ENCODE measurements at regions not wholly inside any gene's neighbourhood (a gene's known extent, or its start where the extent isn't known, plus 50 kb on each side); places are given as distances from the start of the nearest gene placed in this dataset.

DNA sequence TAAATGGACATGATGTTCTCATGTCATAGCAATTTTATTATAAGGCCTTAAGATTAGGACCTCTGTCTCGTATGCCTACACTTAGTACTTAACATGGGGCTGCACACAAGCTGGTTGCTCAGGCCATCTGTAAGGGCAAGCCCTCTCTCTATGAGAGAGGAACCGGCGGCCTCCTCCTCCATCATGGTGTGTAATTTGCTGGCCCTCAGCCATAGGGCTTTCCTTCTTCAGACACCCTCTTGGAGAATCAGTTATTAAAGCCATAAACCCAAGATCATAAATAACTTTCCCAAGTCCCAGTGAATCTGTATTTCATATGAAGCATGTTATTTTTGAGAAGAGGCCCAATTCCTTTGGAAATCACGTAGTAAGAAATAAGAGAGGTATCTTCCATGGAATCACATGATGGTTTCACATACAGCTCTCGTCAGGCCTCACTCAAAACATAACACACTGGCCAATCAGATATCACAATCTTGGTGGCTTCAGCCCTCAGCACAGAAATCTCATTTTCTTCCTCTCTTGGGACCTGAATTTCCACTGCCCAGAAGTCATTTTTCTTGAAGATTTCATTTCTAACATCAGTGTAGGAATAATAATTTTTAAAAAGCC lies 92.6 kb downstream of the RDH14 start:
- Mint-ChIP-seq H3K27me3 (peaks cover under 1 to 32% (median 25%) of the 10 kb centered on the region in 5 donors), H3K27ac (no peak overlapping the region), H3K4me1 (no peaks in the 10 kb centered on the region), H3K4me3 (no peak overlapping the region), H3K36me3 (no peaks in the 10 kb centered on the region), H3K9me3 (peaks cover 0 to 2% (median 0%) of the 10 kb centered on the region in 11 donors)
- no peaks in the 10 kb centered on the region for H3K36me3 ChIP-seq (ENCODE audit: control insufficient read depth in 2 of 3, insufficient read depth in 3 of 3, low read length in 3 of 3)
- H3K27me3 ChIP-seq (ENCODE audit: control insufficient read depth in 2 of 2, insufficient read depth in 2 of 2, low read length in 2 of 2): no peaks in the 10 kb centered on the region
- no peaks in the 10 kb centered on the region for H3K4me1 ChIP-seq (ENCODE audit: control insufficient read depth in 2 of 2, insufficient read depth in 2 of 2, low read length in 2 of 2)
- ChIA-PET POLR2A (no interaction called here), CTCF (no interaction called here)
- intact Hi-C loops (cut with micrococcal nuclease): no loop called here
- DNase-seq (no peak), ATAC-seq (no peak)
- H3K27ac ChIP-seq (ENCODE audit: low read depth, low read length): no peak overlapping the region
- no peaks in the 10 kb centered on the region for H3K9me3 ChIP-seq (ENCODE audit: control insufficient read depth in 2 of 3, low read length in 3 of 3)
- no peak overlapping the region for H3K4me3 ChIP-seq (ENCODE audit: low read length)

DNA sequence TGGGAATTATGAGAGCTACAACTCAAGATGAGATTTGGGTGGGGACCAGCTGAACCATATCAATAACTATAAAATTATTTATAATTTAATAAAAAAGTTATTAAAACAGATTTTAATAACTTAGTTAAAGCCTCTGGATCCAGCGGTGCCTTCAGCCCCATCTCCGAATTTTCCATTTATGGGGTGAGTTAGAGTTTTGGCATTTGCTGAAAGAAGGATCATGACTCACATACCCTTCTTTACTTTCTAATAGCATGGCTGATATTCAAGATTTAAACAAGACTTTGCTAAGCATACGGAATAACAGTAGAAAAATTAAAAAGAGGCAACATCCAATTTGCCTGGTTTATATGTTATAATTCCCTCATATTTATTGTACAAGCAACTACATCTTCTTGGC lies 94.5 kb downstream of the RDH14 start:
- no peaks in the 10 kb centered on the region for H3K36me3 Mint-ChIP-seq
- peaks cover 4 to 42% (median 29%) of the 10 kb centered on the region in 5 donors for H3K27me3 Mint-ChIP-seq
- Histone ChIP-seq H3K27ac (ENCODE audit: low read depth, low read length) (no peak overlapping the region), H3K27me3 (ENCODE audit: control insufficient read depth in 2 of 2, insufficient read depth in 2 of 2, low read length in 2 of 2) (no peaks in the 10 kb centered on the region), H3K9me3 (ENCODE audit: control insufficient read depth in 2 of 3, low read length in 3 of 3) (no peaks in the 10 kb centered on the region), H3K4me3 (ENCODE audit: low read length) (no peak overlapping the region), H3K36me3 (ENCODE audit: control insufficient read depth in 2 of 3, insufficient read depth in 3 of 3, low read length in 3 of 3) (no peaks in the 10 kb centered on the region), H3K4me1 (ENCODE audit: control insufficient read depth in 2 of 2, insufficient read depth in 2 of 2, low read length in 2 of 2) (no peaks in the 10 kb centered on the region)
- intact Hi-C loops (cut with micrococcal nuclease): no loop called here
- H3K27ac Mint-ChIP-seq: no peak overlapping the region
- ChIA-PET CTCF (no interaction called here), POLR2A (no interaction called here)
- H3K9me3 Mint-ChIP-seq: peaks cover 0 to 4% (median 0%) of the 10 kb centered on the region in 11 donors
- no peak for DNase-seq
- no peak overlapping the region for H3K4me3 Mint-ChIP-seq
- ATAC-seq: no peak
- H3K4me1 Mint-ChIP-seq: no peaks in the 10 kb centered on the region

DNA sequence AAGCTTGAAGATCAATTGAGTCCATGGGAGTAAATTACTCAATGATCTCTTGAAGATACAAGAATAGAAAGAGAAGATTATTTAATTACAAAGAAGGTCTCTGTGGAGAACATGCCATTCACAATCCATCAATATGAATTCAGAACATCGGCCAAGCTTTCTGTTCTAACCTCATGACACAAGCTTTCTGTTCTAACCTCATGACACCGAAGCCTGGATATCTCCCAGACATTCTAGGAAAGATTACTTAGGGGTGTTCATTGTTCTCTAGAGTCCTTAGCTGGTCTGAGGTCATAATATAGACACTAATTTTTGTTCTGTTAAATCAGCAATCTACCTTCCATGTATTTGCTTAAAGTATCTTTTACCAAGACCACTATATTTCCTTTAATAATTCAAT lies 95.5 kb downstream of the RDH14 start:
- intact Hi-C loops (cut with micrococcal nuclease): no loop called here
- Histone ChIP-seq H3K27ac (ENCODE audit: low read depth, low read length) (no peak overlapping the region), H3K36me3 (ENCODE audit: control insufficient read depth in 2 of 3, insufficient read depth in 3 of 3, low read length in 3 of 3) (no peaks in the 10 kb centered on the region), H3K4me1 (ENCODE audit: control insufficient read depth in 2 of 2, insufficient read depth in 2 of 2, low read length in 2 of 2) (no peaks in the 10 kb centered on the region), H3K4me3 (ENCODE audit: low read length) (no peak overlapping the region), H3K9me3 (ENCODE audit: control insufficient read depth in 2 of 3, low read length in 3 of 3) (no peaks in the 10 kb centered on the region), H3K27me3 (ENCODE audit: control insufficient read depth in 2 of 2, insufficient read depth in 2 of 2, low read length in 2 of 2) (no peaks in the 10 kb centered on the region)
- Mint-ChIP-seq H3K9me3 (peaks cover 0 to 4% (median 1%) of the 10 kb centered on the region in 11 donors), H3K27me3 (peaks cover 4 to 47% (median 30%) of the 10 kb centered on the region in 5 donors), H3K4me1 (no peaks in the 10 kb centered on the region), H3K36me3 (no peaks in the 10 kb centered on the region), H3K4me3 (no peak overlapping the region), H3K27ac (no peak overlapping the region)
- CTCF ChIA-PET: no interaction called here
- POLR2A ChIA-PET: no interaction called here
- ATAC-seq: no peak
- DNase-seq: no peak

DNA sequence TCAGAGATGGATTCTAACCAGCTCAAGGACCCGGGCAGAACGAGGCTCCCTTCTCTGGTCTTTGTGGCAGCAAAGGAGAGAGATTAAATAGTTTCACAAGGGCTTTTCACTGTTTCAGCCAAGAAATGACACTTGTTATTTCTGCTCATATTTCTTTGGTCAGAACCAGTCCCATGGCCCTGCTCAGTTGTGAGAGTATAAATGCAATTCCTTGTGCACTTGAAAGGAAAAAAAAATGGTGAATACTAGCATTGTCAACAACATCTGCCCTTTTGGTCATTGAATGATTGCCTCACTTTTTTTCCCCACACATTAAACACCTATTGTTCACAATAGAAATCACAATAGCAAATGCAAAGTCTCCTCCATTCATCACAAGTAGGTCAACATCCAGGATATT lies 104.4 kb downstream of the RDH14 start:
- ChIA-PET CTCF (no interaction called here), POLR2A (no interaction called here)
- no peaks in the 10 kb centered on the region for H3K36me3 Mint-ChIP-seq
- no peak for ATAC-seq
- H3K4me3 Mint-ChIP-seq: no peak overlapping the region
- no peaks in the 10 kb centered on the region for H3K4me1 Mint-ChIP-seq
- H3K4me3 ChIP-seq (ENCODE audit: low read length): no peak overlapping the region
- no peaks in the 10 kb centered on the region for H3K36me3 ChIP-seq (ENCODE audit: control insufficient read depth in 2 of 3, insufficient read depth in 3 of 3, low read length in 3 of 3)
- no peaks in the 10 kb centered on the region for H3K27me3 ChIP-seq (ENCODE audit: control insufficient read depth in 2 of 2, insufficient read depth in 2 of 2, low read length in 2 of 2)
- no peak overlapping the region for H3K27ac ChIP-seq (ENCODE audit: low read depth, low read length)
- intact Hi-C loops (cut with micrococcal nuclease): no loop called here
- peaks cover 0 to 9% (median 3%) of the 10 kb centered on the region in 11 donors for H3K9me3 Mint-ChIP-seq
- H3K9me3 ChIP-seq (ENCODE audit: control insufficient read depth in 2 of 3, low read length in 3 of 3): no peaks in the 10 kb centered on the region
- H3K27ac Mint-ChIP-seq: no peak overlapping the region
- no peaks in the 10 kb centered on the region for H3K4me1 ChIP-seq (ENCODE audit: control insufficient read depth in 2 of 2, insufficient read depth in 2 of 2, low read length in 2 of 2)
- peaks cover 8 to 36% (median 28%) of the 10 kb centered on the region in 5 donors for H3K27me3 Mint-ChIP-seq
- no peak for DNase-seq

DNA sequence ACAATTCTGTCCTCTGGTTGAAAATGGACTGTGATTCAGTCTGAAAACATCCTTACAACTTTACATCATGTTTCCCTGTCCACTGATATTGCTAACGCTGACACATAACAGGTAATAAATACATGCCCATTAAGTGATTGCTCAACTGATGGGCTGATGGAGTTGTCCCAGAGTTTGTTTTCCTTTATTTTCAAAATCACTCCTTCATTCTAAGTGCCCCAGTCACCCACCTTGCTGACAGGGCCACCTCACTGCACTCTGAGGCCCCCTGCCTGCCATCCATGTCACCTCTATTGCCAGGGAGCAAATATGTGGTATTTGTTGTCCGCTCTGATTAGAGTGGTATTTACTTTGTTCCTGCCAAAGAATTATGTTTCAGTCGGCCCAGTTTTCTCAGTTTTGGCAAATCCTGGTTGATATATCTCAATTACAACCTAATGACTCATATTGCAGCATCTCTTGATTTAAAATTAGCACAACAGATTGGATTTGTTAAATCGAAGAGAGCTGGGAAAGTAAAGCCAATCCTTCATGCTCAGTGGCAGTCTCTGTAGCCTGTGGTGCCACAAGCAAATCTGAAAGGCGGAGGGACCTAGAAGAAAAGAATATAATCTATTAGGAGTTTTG lies 105.1 kb downstream of the RDH14 start:
- POLR2A ChIA-PET: no interaction called here

DNA sequence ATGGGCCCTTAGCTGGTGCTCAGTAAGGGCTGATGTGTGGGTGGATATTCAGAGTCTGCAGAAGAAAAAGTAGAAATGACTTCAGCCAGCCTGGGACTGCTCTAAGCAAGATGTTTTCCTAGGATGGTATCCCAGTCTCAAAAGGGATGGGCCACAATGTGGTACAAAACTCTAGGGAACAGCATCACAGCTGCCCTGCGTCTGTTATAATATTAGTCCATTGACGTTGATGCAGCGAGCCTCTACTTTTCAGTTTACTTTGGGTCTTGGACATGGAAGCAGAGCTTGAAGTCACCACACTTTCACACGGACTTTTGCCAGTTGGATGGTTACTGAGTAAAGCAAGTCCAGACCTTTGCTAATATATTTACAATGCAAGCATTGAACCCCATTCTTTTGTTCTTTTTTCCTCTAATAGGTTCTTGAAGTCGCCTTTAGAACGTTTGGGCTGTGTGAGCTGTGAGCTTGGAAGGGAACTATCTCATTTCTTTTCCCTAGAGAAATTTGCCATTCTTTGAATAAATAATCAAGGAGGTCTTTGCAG lies 105.7 kb downstream of the RDH14 start:
- ATAC-seq (no peak), DNase-seq (no peak)
- Histone ChIP-seq H3K36me3 (ENCODE audit: control insufficient read depth in 2 of 3, insufficient read depth in 3 of 3, low read length in 3 of 3) (no peaks in the 10 kb centered on the region), H3K9me3 (ENCODE audit: control insufficient read depth in 2 of 3, low read length in 3 of 3) (no peaks in the 10 kb centered on the region), H3K27ac (ENCODE audit: low read depth, low read length) (no peak overlapping the region), H3K4me1 (ENCODE audit: control insufficient read depth in 2 of 2, insufficient read depth in 2 of 2, low read length in 2 of 2) (no peaks in the 10 kb centered on the region), H3K4me3 (ENCODE audit: low read length) (no peak overlapping the region), H3K27me3 (ENCODE audit: control insufficient read depth in 2 of 2, insufficient read depth in 2 of 2, low read length in 2 of 2) (no peaks in the 10 kb centered on the region)
- ChIA-PET CTCF (no interaction called here), POLR2A (no interaction called here)
- peaks cover 0 to 6% (median 3%) of the 10 kb centered on the region in 11 donors for H3K9me3 Mint-ChIP-seq
- H3K36me3 Mint-ChIP-seq: no peaks in the 10 kb centered on the region
- H3K27ac Mint-ChIP-seq: no peak overlapping the region
- no peak overlapping the region for H3K4me3 Mint-ChIP-seq
- intact Hi-C loops (cut with micrococcal nuclease): no loop called here
- H3K4me1 Mint-ChIP-seq: no peaks in the 10 kb centered on the region
- H3K27me3 Mint-ChIP-seq: peaks cover 8 to 39% (median 25%) of the 10 kb centered on the region in 5 donors

More for the DNA sequence above, 105.1 kb downstream of the RDH14 start:
- CTCF ChIA-PET: no interaction called here
- H3K27me3 ChIP-seq (ENCODE audit: control insufficient read depth in 2 of 2, insufficient read depth in 2 of 2, low read length in 2 of 2): no peaks in the 10 kb centered on the region
- DNase-seq (no peak), ATAC-seq (no peak)
- no peak overlapping the region for H3K27ac ChIP-seq (ENCODE audit: low read depth, low read length)
- intact Hi-C loops (cut with micrococcal nuclease): no loop called here
- no peaks in the 10 kb centered on the region for H3K36me3 ChIP-seq (ENCODE audit: control insufficient read depth in 2 of 3, insufficient read depth in 3 of 3, low read length in 3 of 3)
- peaks cover 8 to 39% (median 26%) of the 10 kb centered on the region in 5 donors for H3K27me3 Mint-ChIP-seq
- no peak overlapping the region for H3K4me3 Mint-ChIP-seq
- H3K9me3 ChIP-seq (ENCODE audit: control insufficient read depth in 2 of 3, low read length in 3 of 3): no peaks in the 10 kb centered on the region
- H3K27ac Mint-ChIP-seq: no peak overlapping the region
- H3K36me3 Mint-ChIP-seq: no peaks in the 10 kb centered on the region
- peaks cover 0 to 7% (median 3%) of the 10 kb centered on the region in 11 donors for H3K9me3 Mint-ChIP-seq
- no peaks in the 10 kb centered on the region for H3K4me1 ChIP-seq (ENCODE audit: control insufficient read depth in 2 of 2, insufficient read depth in 2 of 2, low read length in 2 of 2)
- no peaks in the 10 kb centered on the region for H3K4me1 Mint-ChIP-seq
- H3K4me3 ChIP-seq (ENCODE audit: low read length): no peak overlapping the region

DNA sequence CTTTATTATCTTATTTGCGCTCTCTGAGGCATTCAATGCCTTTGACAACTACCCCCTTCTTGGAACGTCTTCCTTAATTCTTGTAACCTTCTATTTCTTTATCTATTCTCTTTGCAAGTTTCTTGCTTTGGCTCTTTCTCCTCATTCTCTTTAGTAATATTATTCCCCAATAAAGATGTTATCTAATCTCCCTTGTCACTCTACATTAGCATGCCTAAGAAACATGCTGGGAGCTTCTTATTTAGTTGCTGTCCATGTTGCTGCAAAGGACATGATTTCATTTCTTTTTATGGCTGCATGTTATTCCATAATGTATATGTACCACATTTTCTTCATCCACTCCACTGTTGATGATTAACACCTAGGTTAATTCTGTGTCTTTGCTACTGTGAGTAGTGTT lies 113.7 kb downstream of the RDH14 start:
- H3K27ac ChIP-seq (ENCODE audit: low read depth, low read length): no peak overlapping the region

More for the DNA sequence above, 113.7 kb downstream of the RDH14 start:
- no peaks in the 10 kb centered on the region for H3K36me3 ChIP-seq (ENCODE audit: control insufficient read depth in 2 of 3, insufficient read depth in 3 of 3, low read length in 3 of 3)
- H3K27ac Mint-ChIP-seq: no peak overlapping the region
- H3K27me3 Mint-ChIP-seq: peaks cover 3 to 46% (median 36%) of the 10 kb centered on the region in 5 donors
- no peaks in the 10 kb centered on the region for H3K9me3 ChIP-seq (ENCODE audit: control insufficient read depth in 2 of 3, low read length in 3 of 3)
- intact Hi-C loops (cut with micrococcal nuclease): no loop called here
- CTCF ChIA-PET: no interaction called here
- no peak overlapping the region for H3K4me3 Mint-ChIP-seq
- ATAC-seq (no peak), DNase-seq (no peak)
- H3K27me3 ChIP-seq (ENCODE audit: control insufficient read depth in 2 of 2, insufficient read depth in 2 of 2, low read length in 2 of 2): no peaks in the 10 kb centered on the region
- H3K9me3 Mint-ChIP-seq: peaks cover 0 to 7% (median 0%) of the 10 kb centered on the region in 11 donors
- H3K4me1 Mint-ChIP-seq: no peaks in the 10 kb centered on the region
- H3K4me3 ChIP-seq (ENCODE audit: low read length): no peak overlapping the region
- POLR2A ChIA-PET: no interaction called here
- H3K4me1 ChIP-seq (ENCODE audit: control insufficient read depth in 2 of 2, insufficient read depth in 2 of 2, low read length in 2 of 2): no peaks in the 10 kb centered on the region
- H3K36me3 Mint-ChIP-seq: no peaks in the 10 kb centered on the region
